HG03135 (cell line): ENCODE measurements at regions not wholly inside any gene's neighbourhood (a gene's known extent, or its start where the extent isn't known, plus 50 kb on each side); places are given as distances from the start of the nearest gene placed in this dataset.
"Not testable (repeated sequence)": the region's sequence is repeated elsewhere in the genome, so short reads cannot be mapped to it uniquely, and the experiment has no call there.

Source experiments
- ATAC-seq: cut with Tn5 transposase; IDR thresholded peaks from one replicate; pipeline ENCODE4 v1.9.1; 2021; ENCODE audit warnings: mild to moderate bottlenecking, moderate library complexity; ENCODE audit not compliant: unreplicated experiment

GRCh38 chr3:87796843-87797185 lies 262.0 kb downstream of the CGGBP1 start:
- ATAC-seq, result no peak

- no peak for ATAC-seq
Measured at GRCh38 chr3:87796137-87796842, 262.5 kb downstream of the CGGBP1 start.

DNA sequence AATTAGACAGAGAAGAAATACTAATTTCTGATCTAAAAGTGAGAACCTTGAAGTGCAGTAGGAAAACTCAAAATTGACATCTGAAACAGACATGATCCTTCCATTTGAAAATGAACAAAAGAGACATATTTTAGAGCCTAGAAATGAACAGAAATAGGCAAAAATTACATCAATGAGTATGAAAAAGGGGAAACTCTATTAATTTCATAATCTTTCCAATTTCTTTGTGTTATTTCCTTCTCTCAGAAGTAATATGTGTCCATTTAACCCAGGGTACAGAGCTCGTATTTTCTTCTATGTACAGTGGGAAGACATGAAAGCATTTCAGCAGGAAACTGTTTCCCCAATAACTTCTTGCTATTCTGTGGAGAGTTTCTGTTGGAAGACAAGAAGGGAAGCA lies 263.1 kb downstream of the CGGBP1 start:
- ATAC-seq, result no peak

- ATAC-seq, result no peak
Measured at GRCh38 chr3:87793337-87793877, 265.4 kb downstream of the CGGBP1 start.

DNA sequence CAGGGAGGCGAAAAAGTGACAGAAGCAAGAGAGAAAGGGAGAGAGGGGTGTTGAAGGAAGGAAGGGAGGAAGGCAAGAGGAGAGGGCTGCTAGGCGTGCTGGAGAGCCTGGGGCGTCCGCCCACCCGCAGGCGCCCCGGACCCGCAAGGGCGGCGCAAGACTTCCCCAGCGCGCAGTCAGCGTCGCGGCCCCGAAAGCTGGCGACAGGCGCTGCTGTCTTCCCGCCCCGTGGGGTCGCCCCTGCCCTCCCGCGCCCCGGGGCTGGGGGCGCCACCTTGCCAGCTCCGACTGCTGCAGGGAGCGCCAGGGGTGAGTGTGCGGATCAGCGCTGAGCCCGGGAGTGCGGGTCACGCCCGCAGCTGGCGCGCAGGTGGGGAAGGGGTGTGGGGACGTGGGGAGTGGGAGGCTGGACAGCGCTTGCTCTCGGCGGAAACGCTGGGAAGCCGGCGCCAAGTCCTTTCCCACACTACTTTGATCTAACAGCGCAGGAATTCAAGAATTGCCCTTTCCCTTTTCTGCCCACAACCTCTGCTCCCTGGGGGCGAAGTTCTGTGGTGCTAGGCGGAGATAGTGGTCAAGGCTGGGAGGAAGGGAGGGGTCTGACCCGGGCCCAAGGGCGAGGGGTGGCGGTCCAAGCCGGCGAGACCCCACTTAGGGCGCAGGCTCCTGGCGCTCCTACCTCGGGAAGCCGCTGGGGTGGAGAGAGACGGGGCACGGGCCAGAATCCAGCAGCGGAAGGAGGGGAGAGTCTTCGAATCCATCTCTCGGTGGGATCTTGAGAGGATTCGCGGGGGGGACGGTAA lies 266.1 kb downstream of the CGGBP1 start, which contains the start of gene HTR1F:
Gene HTR1F (plus strand): TSS at position 173 of the 803 bp plus-strand sequence.
- no peak for ATAC-seq

DNA sequence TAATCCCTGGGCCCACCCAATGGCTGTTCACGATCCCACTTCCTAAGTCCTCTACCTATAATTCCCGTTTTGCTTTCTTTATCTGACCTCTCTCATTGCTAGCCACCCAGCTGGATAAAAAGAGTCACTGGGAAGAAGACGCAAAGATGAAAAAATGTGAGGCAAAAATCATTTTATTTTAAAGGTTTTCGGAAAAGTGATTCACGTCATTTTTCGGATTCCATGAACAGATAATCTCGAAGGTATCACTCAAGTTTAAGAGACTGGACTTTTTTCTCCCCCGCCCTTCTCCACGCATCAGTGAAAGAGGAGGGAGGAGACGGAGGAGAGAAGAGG lies 266.6 kb downstream of the CGGBP1 start:
- no peak for ATAC-seq

DNA sequence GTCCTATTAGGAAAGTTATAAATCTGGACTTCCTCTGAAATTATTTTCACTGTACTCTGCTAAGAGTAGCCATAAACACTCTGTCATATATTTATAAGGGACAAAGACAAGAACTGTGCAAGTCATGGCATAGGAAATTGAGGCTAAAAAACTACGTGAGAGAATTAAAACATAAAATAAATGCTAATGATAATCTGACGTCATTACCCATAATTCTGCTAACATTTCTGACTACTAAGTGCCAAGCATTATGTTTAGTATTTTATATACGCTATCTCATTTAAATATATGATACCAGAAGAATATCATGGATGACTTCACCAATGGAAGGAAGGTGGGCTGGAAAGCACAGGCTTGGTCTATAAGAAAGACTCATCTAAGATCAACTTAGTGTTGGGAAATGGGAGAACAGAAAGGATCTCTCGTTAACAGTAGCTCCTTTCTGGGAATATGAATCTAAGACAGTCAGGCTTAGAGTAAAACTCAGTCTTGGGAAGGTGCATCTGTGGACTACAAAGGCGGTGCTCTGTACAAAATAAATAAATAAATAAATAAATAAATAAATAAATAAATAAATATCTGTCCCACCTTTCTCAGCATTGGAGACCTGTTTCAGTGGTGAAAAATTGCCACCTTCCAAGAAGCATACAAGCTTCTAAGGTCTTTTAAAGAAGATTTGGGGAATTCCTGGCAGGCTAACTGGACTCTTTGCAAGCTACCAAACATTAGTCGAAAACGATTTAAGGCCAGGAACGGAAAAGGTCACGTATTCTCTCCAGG lies 267.4 kb downstream of the CGGBP1 start:
- no peak for ATAC-seq

GRCh38 chr3:87789049-87789448 lies 269.8 kb downstream of the CGGBP1 start:
- ATAC-seq, result not testable (repeated sequence)

GRCh38 chr3:87788516-87788915 lies 270.3 kb downstream of the CGGBP1 start:
- ATAC-seq, result no peak

DNA sequence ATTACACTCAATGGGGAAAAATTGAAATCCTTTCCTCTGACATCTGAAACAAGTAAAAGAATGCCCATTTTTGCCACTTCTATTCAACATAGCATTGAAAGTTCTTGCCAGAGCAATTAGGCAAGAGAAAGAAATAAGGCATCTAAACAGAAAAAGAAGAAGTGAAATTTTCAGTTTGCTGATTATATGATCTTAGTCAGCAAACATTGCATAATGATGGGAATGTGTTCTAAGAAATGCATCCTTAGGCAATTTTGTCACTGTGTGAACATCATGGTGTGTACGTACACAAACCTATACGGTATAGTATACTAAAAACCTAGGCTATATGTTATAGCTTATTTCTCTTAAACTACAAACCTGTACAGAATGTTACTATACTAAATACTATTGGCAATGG lies 278.0 kb downstream of the CGGBP1 start:
- ATAC-seq, result no peak

GRCh38 chr3:87778876-87779275 lies 279.9 kb downstream of the CGGBP1 start:
- ATAC-seq, result no peak

DNA sequence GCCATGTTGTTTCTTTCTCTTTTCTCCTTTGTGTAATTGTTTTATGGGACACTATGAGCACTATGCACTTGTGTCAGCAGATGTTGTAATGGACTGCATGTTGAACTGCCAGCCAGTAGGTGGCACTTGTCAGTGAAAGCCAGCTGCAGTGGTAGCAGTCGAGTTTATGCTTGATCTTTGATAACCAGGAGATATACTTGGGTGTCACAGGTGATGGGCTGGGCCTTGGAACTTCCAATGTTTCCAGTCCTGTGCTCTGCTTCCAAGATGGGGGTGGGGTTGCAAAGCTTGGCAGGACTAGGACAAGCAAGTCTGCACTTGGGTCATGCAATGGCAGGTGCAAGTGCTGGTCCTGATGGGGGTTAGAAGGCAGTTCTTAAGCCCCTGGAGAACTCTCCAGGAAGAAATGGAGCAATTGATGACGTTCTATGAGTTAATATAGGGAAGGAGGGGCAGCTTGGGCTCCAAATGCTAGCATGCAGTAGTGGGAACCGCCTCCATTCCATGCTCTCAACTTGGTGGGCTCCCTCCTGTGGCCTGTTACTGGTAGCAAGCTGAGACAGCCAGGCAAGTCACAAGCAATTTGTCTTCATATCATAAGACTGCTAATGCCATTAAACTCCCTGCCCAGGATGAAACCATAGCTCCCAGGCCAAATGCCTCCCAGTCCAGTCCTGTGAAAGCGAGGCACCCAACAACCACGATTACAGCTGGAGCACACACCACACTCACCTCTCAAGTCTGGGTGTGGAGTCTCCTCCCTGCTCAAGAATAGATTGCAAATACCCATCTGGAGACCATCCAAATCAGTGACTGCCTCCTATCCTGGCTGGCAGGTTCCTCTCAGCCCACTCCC lies 287.2 kb downstream of the CGGBP1 start:
- ATAC-seq, result peak; percentile 99

GRCh38 chr3:87766721-87767120 lies 292.1 kb downstream of the CGGBP1 start:
- no peak for ATAC-seq

GRCh38 chr3:87765256-87765655 lies 293.5 kb downstream of the CGGBP1 start:
- no peak for ATAC-seq

GRCh38 chr3:87761795-87762194 lies 297.0 kb downstream of the CGGBP1 start:
- ATAC-seq, result no peak

DNA sequence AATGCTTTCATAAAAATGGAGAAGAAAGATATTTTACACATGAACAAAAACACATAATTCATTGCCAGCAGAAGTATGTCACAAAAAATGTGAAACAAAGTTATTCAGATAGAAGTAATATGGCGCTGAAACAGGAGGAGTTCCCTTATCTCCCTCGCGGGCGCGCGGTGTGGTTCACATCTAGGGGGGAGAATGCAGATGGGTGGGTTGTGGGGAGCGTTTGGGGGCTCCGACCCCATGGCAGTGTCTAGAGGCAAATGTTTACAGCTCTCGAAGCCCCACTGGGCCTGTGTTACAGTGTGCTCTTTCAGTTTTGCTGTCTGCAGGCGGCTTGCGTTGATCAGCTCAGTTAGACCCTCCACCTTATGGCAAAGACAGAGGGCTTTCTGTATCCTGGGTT lies 297.5 kb downstream of the CGGBP1 start:
- ATAC-seq, result no peak

- ATAC-seq, result no peak
Measured at GRCh38 chr3:87756616-87757015, 302.2 kb downstream of the CGGBP1 start.

DNA sequence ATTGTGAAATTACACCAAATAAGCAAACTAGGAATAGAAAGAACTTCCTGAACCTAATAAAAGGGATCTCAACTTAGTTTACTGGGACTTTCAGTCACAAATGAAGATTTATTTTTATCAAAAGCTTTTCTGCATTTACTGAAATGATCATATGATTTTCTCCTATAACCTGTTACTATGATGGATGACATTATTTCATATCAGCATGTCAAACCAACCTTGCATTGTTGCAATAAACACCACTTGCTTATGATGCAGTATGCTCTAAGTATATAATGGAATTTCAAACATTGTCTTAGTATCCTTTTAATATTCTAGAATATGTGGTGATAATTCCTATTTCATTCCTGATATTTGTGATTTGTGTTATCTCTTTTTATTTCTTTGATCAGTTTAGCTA lies 303.0 kb downstream of the CGGBP1 start:
- no peak for ATAC-seq

- no peak for ATAC-seq
Measured at GRCh38 chr3:87742250-87742649, 316.6 kb downstream of the CGGBP1 start.

GRCh38 chr3:87740894-87741293 lies 317.9 kb downstream of the CGGBP1 start:
- not testable (repeated sequence) for ATAC-seq

DNA sequence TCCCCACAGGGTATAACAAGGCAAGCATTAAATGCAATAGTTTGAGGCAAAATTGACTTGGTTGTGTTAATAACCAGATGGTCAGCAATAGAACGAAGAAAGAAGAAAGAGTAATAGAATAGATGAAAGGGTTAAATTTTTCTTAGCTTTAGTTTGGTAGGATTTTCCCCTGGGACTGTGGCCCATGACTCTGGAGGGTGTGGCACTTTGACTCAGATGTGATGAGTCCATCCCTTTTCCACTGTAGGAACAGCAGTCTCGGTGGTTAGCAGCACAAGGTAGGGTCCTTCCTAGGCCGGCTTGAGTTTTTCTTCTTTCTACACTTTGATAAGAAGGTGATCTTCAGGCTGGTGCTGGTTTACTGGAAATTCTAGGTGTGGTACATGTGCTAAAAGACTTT lies 321.0 kb downstream of the CGGBP1 start:
- ATAC-seq, result not testable (repeated sequence)
